CD4-positive, CD25-positive, alpha-beta regulatory T cell (primary cell): ENCODE measurements at regions not wholly inside any gene's neighbourhood (a gene's known extent, or its start where the extent isn't known, plus 50 kb on each side); places are given as distances from the start of the nearest gene placed in this dataset.

Experiments used
- ATAC-seq, 2 donors: fragments of 150-1000 bp; cut with Tn5 transposase; one replicate each; pipeline ENCODE4 v1.10.0; 2021; ENCODE audit warnings: low read depth in 2 of 2, moderate number of reproducible peaks in 2 of 2, moderate library complexity in 1 of 2
- DNase-seq, 3 donors: peaks; one replicate each; pipeline versions ENCODE4 v3.0.0 to v3.0.0-alpha.2; 2012 to 2022; ENCODE audit warnings: mixed read lengths in 1 of 3
- H3K27ac ChIP-seq: one replicate; pipeline ENCODE4 v1.7.0; 2013; ENCODE audit warnings: mild to moderate bottlenecking, low read length; ENCODE audit not compliant: insufficient read depth, poor library complexity, severe bottlenecking
- H3K27me3 ChIP-seq: one replicate; pipeline ENCODE4 v1.7.0; 2013; ENCODE audit warnings: low read length; ENCODE audit not compliant: control insufficient read depth, insufficient read depth
- H3K36me3 ChIP-seq: one replicate; pipeline ENCODE4 v1.7.0; 2013; ENCODE audit warnings: mild to moderate bottlenecking, low read length, moderate library complexity; ENCODE audit not compliant: control insufficient read depth, insufficient read depth
- H3K4me1 ChIP-seq: 2 replicates; pipeline ENCODE4 v1.7.0; 2013; ENCODE audit warnings: mild to moderate bottlenecking, low read length; ENCODE audit not compliant: insufficient read depth, control insufficient read depth, poor library complexity, severe bottlenecking
- H3K4me3 ChIP-seq: one replicate; pipeline ENCODE4 v1.7.0; 2013; ENCODE audit warnings: low read depth, mild to moderate bottlenecking, low read length, moderate library complexity
- H3K9me3 ChIP-seq, 2 experiments: 1 replicate in 1 of 2; 2 replicates in 1 of 2; pipeline ENCODE4 v1.7.0; 2013; ENCODE audit warnings: low read length in 2 of 2, mild to moderate bottlenecking in 1 of 2, moderate library complexity in 1 of 2; ENCODE audit not compliant: control insufficient read depth in 2 of 2
- H3K27ac Mint-ChIP-seq, 3 donors: one replicate each; pipeline ENCODE4 v1.8.0; 2020 to 2022; ENCODE audit warnings: mild to moderate bottlenecking in 3 of 3, mixed read lengths in 3 of 3, moderate library complexity in 2 of 3
- H3K27me3 Mint-ChIP-seq: one replicate; pipeline ENCODE4 v1.8.0; 2022; ENCODE audit warnings: mild to moderate bottlenecking, mixed read lengths
- H3K36me3 Mint-ChIP-seq: one replicate; pipeline ENCODE4 v1.8.0; 2020; ENCODE audit warnings: mixed read lengths
- H3K4me1 Mint-ChIP-seq, 4 donors: one replicate each; pipeline ENCODE4 v1.8.0; 2020 to 2022; ENCODE audit warnings: mixed read lengths in 4 of 4, mild to moderate bottlenecking in 1 of 4
- H3K4me3 Mint-ChIP-seq, 4 donors: one replicate each; pipeline ENCODE4 v1.8.0; 2020 to 2022; ENCODE audit warnings: mild to moderate bottlenecking in 4 of 4, mixed read lengths in 4 of 4, moderate library complexity in 3 of 4
- H3K9me3 Mint-ChIP-seq, 7 donors: one replicate each; pipeline ENCODE4 v1.8.0; 2020 to 2022; ENCODE audit warnings: mixed read lengths in 7 of 7, mild to moderate bottlenecking in 3 of 7, moderate library complexity in 2 of 7

- Histone ChIP-seq H3K27me3 (no peaks in the 10 kb centered on the region), H3K36me3 (no peaks in the 10 kb centered on the region), H3K27ac (no peak overlapping the region), H3K4me3 (no peak overlapping the region), H3K9me3 (no peaks in the 10 kb centered on the region), H3K4me1 (no peaks in the 10 kb centered on the region)
- H3K27ac Mint-ChIP-seq = no peak overlapping the region
- H3K9me3 Mint-ChIP-seq = peaks cover 0 to 6% (median 3%) of the 10 kb centered on the region in 7 donors
- H3K4me3 Mint-ChIP-seq = no peak overlapping the region
- no peaks in the 10 kb centered on the region for H3K36me3 Mint-ChIP-seq
- H3K27me3 Mint-ChIP-seq = peaks cover 14% of the 10 kb centered on the region
- DNase-seq (peak in 2 of 3 donors; percentile 3 to 11), ATAC-seq (no peak)
- no peaks in the 10 kb centered on the region for H3K4me1 Mint-ChIP-seq
These were observed 165.2 kb downstream of the SH3BP4 start for GRCh38 chr2:235116885-235117492.

GRCh38 chr2:235126768-235127167 is 175.0 kb downstream of the SH3BP4 start:
- peaks cover 25% of the 10 kb centered on the region for H3K27me3 Mint-ChIP-seq
- ATAC-seq (no peak), DNase-seq (no peak)
- Histone ChIP-seq H3K27ac (no peak overlapping the region), H3K9me3 (no peaks in the 10 kb centered on the region), H3K27me3 (peaks cover 8% of the 10 kb centered on the region), H3K36me3 (no peaks in the 10 kb centered on the region), H3K4me3 (no peak overlapping the region), H3K4me1 (no peaks in the 10 kb centered on the region)
- no peaks in the 10 kb centered on the region for H3K36me3 Mint-ChIP-seq
- no peak overlapping the region for H3K27ac Mint-ChIP-seq
- peaks cover 0 to 2% (median 0%) of the 10 kb centered on the region in 7 donors for H3K9me3 Mint-ChIP-seq
- H3K4me1 Mint-ChIP-seq = no peaks in the 10 kb centered on the region
- no peak overlapping the region for H3K4me3 Mint-ChIP-seq

GRCh38 chr2:235127931-235128330 is 176.1 kb downstream of the SH3BP4 start:
- Histone ChIP-seq H3K4me1 (no peaks in the 10 kb centered on the region), H3K36me3 (no peaks in the 10 kb centered on the region), H3K27ac (no peak overlapping the region), H3K9me3 (no peaks in the 10 kb centered on the region), H3K27me3 (peaks cover 8% of the 10 kb centered on the region), H3K4me3 (no peak overlapping the region)
- DNase-seq (no peak), ATAC-seq (no peak)
- no peak overlapping the region for H3K4me3 Mint-ChIP-seq
- H3K4me1 Mint-ChIP-seq = no peaks in the 10 kb centered on the region
- no peaks in the 10 kb centered on the region for H3K36me3 Mint-ChIP-seq
- peaks cover 0 to 2% (median 0%) of the 10 kb centered on the region in 7 donors for H3K9me3 Mint-ChIP-seq
- H3K27ac Mint-ChIP-seq = no peak overlapping the region
- peaks cover 25% of the 10 kb centered on the region for H3K27me3 Mint-ChIP-seq

GRCh38 chr2:235129850-235130249 is 178.0 kb downstream of the SH3BP4 start:
- no peaks in the 10 kb centered on the region for H3K4me1 Mint-ChIP-seq
- no peak overlapping the region for H3K4me3 Mint-ChIP-seq
- H3K27ac Mint-ChIP-seq = no peak overlapping the region
- DNase-seq (no peak), ATAC-seq (no peak)
- H3K27me3 Mint-ChIP-seq = peaks cover 21% of the 10 kb centered on the region
- no peaks in the 10 kb centered on the region for H3K36me3 Mint-ChIP-seq
- Histone ChIP-seq H3K27ac (no peak overlapping the region), H3K9me3 (no peaks in the 10 kb centered on the region), H3K27me3 (peaks cover 8% of the 10 kb centered on the region), H3K4me3 (no peak overlapping the region), H3K36me3 (no peaks in the 10 kb centered on the region), H3K4me1 (no peaks in the 10 kb centered on the region)
- H3K9me3 Mint-ChIP-seq = peaks cover 0 to 2% (median 0%) of the 10 kb centered on the region in 7 donors

GRCh38 chr2:235131334-235132305 is 179.8 kb downstream of the SH3BP4 start:
- Mint-ChIP-seq H3K9me3 (peaks cover 0 to 2% (median 0%) of the 10 kb centered on the region in 7 donors), H3K27me3 (peaks cover 15% of the 10 kb centered on the region)

GRCh38 chr2:235132651-235133050 is 180.8 kb downstream of the SH3BP4 start:
- no peak for DNase-seq
- Histone ChIP-seq H3K4me3 (no peak overlapping the region), H3K27me3 (no peaks in the 10 kb centered on the region), H3K4me1 (no peaks in the 10 kb centered on the region), H3K27ac (no peak overlapping the region), H3K36me3 (no peaks in the 10 kb centered on the region), H3K9me3 (no peaks in the 10 kb centered on the region)
- Mint-ChIP-seq H3K36me3 (no peaks in the 10 kb centered on the region), H3K9me3 (peaks cover 0 to 3% (median 0%) of the 10 kb centered on the region in 7 donors), H3K4me3 (no peak overlapping the region), H3K27ac (no peak overlapping the region), H3K4me1 (peaks cover 0 to 2% (median 0%) of the 10 kb centered on the region in 4 donors), H3K27me3 (peaks cover 12% of the 10 kb centered on the region)
- ATAC-seq = no peak

More at GRCh38 chr2:235131334-235132305, 179.8 kb downstream of the SH3BP4 start:
- H3K36me3 Mint-ChIP-seq = no peaks in the 10 kb centered on the region
- peaks cover 3% of the 10 kb centered on the region for H3K27me3 ChIP-seq
- no peak overlapping the region for H3K27ac ChIP-seq
- no peaks in the 10 kb centered on the region for H3K36me3 ChIP-seq
- ATAC-seq (no peak), DNase-seq (no peak)
- no peak overlapping the region for H3K4me3 Mint-ChIP-seq
- H3K4me1 Mint-ChIP-seq = peaks cover 0 to 2% (median 0%) of the 10 kb centered on the region in 4 donors
- no peaks in the 10 kb centered on the region for H3K4me1 ChIP-seq
- no peak overlapping the region for H3K27ac Mint-ChIP-seq
- H3K4me3 ChIP-seq = no peak overlapping the region
- H3K9me3 ChIP-seq = no peaks in the 10 kb centered on the region

GRCh38 chr2:235133837-235134236 is 182.0 kb downstream of the SH3BP4 start:
- peaks cover 0 to 3% (median 0%) of the 10 kb centered on the region in 7 donors for H3K9me3 Mint-ChIP-seq
- no peak overlapping the region for H3K4me3 ChIP-seq
- H3K27me3 ChIP-seq = no peaks in the 10 kb centered on the region
- H3K4me3 Mint-ChIP-seq = no peak overlapping the region
- H3K9me3 ChIP-seq = no peaks in the 10 kb centered on the region
- H3K27ac Mint-ChIP-seq = no peak overlapping the region
- peaks cover 0 to 2% (median 0%) of the 10 kb centered on the region in 4 donors for H3K4me1 Mint-ChIP-seq
- DNase-seq (no peak), ATAC-seq (no peak)
- peaks cover 12% of the 10 kb centered on the region for H3K27me3 Mint-ChIP-seq
- no peaks in the 10 kb centered on the region for H3K4me1 ChIP-seq
- no peaks in the 10 kb centered on the region for H3K36me3 Mint-ChIP-seq
- no peak overlapping the region for H3K27ac ChIP-seq
- no peaks in the 10 kb centered on the region for H3K36me3 ChIP-seq
